IMR-90 (cell line): ENCODE measurements at regions not wholly inside any gene's neighbourhood (a gene's known extent, or its start where the extent isn't known, plus 50 kb on each side); places are given as distances from the start of the nearest gene placed in this dataset.

Source experiments
- ATAC-seq: fragments of 200-7000 bp; cut with Tn5 transposase; 2 replicates; pipeline ENCODE4 v1.9.1; 2020; ENCODE audit warnings: low read depth, mild to moderate bottlenecking, moderate library complexity
- BruUV-seq: library from RNA; stranded (reverse); fragments of 400-500 nt; replicated peaks from 2 replicates; lab custom pipeline; 2021; lab: Mats Ljungman, UMichigan
- CTCF ChIA-PET: fragments of 300-600 bp; formaldehyde crosslinking; extraction: SDS; loops from one replicate; lab custom pipeline; 2021; ENCODE audit warnings: antibody characterized with exemption; lab: Yijun Ruan, JAX
- POLR2A ChIA-PET: fragments of 300-600 bp; sonication (Branson Sonifier 250); formaldehyde crosslinking; loops from one replicate; lab custom pipeline; 2022; ENCODE audit warnings: antibody characterized with exemption; ENCODE audit not compliant: unreplicated experiment; lab: Charles Lee
- DNase-seq: peaks from one replicate; pipeline ENCODE4 v3.0.0; 2013
- H2AFZ ChIP-seq: replicated peaks from 2 replicates; pipeline ENCODE3; 2013; ENCODE audit warnings: low read length, mild to moderate bottlenecking; ENCODE audit not compliant: poor library complexity
- H2AK5ac ChIP-seq: 2 replicates; pipeline ENCODE4 v1.6.1; 2013; ENCODE audit warnings: low read depth, low read length, inconsistent platforms
- H2AK9ac ChIP-seq: replicated peaks from 2 replicates; pipeline ENCODE3; 2013; ENCODE audit warnings: mild to moderate bottlenecking, low read depth, low read length, moderate library complexity; ENCODE audit not compliant: poor library complexity
- H2BK120ac ChIP-seq: 2 replicates; pipeline ENCODE4 v1.6.1; 2013; ENCODE audit warnings: low read depth, low read length, inconsistent platforms
- H2BK15ac ChIP-seq: 3 replicates; pipeline ENCODE4 v1.6.1; 2013; ENCODE audit warnings: low read depth, low read length, inconsistent platforms
- H2BK20ac ChIP-seq: 2 replicates; pipeline ENCODE4 v1.6.1; 2013; ENCODE audit warnings: low read depth, mild to moderate bottlenecking, inconsistent platforms, low read length, moderate library complexity
- H2BK5ac ChIP-seq: 2 replicates; pipeline ENCODE4 v1.6.1; 2013; ENCODE audit warnings: mild to moderate bottlenecking, low read depth, low read length, inconsistent platforms; ENCODE audit not compliant: poor library complexity, severe bottlenecking
- H3K14ac ChIP-seq: replicated peaks from 2 replicates; pipeline ENCODE4 v1.6.1; 2013; ENCODE audit warnings: low read depth, low read length, inconsistent platforms
- H3K18ac ChIP-seq: 2 replicates; pipeline ENCODE4 v1.6.1; 2013; ENCODE audit warnings: low read depth, low read length, control low read depth
- H3K23ac ChIP-seq: 2 replicates; pipeline ENCODE4 v1.6.1; 2013; ENCODE audit warnings: low read depth, low read length, inconsistent platforms
- H3K27ac ChIP-seq: 2 replicates; pipeline ENCODE4 v1.5.1; 2013; ENCODE audit warnings: mild to moderate bottlenecking, control low read depth, low read length; ENCODE audit not compliant: insufficient read depth
- H3K27me3 ChIP-seq: 2 replicates; pipeline ENCODE4 v1.6.1; 2013; ENCODE audit warnings: low read length; ENCODE audit not compliant: control insufficient read depth, insufficient read depth
- H3K36me3 ChIP-seq: 2 replicates; pipeline ENCODE4 v1.6.1; 2013; ENCODE audit warnings: low read length, mixed read lengths; ENCODE audit not compliant: control insufficient read depth, insufficient read depth
- H3K4ac ChIP-seq: 2 replicates; pipeline ENCODE4 v1.6.1; 2013; ENCODE audit warnings: low read depth, low read length, inconsistent platforms
- H3K4me1 ChIP-seq: 2 replicates; pipeline ENCODE4 v1.6.1; 2013; ENCODE audit warnings: low read length, mixed read lengths; ENCODE audit not compliant: control insufficient read depth, insufficient read depth
- H3K4me2 ChIP-seq: 2 replicates; pipeline ENCODE4 v1.6.1; 2013; ENCODE audit warnings: low read depth, mild to moderate bottlenecking, control low read depth, low read length, moderate library complexity
- H3K4me3 ChIP-seq: 2 replicates; pipeline ENCODE4 v1.5.1; 2013; ENCODE audit warnings: low read depth, mild to moderate bottlenecking, control low read depth, low read length, moderate library complexity; ENCODE audit not compliant: insufficient read depth
- H3K56ac ChIP-seq: 2 replicates; pipeline ENCODE4 v1.6.1; 2013; ENCODE audit warnings: low read length, inconsistent platforms; ENCODE audit not compliant: insufficient read depth; ENCODE audit errors: extremely low read depth
- H3K79me1 ChIP-seq, 2 experiments: 2 replicates each; pipeline ENCODE4 v1.6.1; 2013; ENCODE audit warnings: low read length in 2 of 2, inconsistent platforms in 1 of 2, low read depth in 1 of 2
- H3K9ac ChIP-seq: 2 replicates; pipeline ENCODE4 v1.6.1; 2013; ENCODE audit warnings: low read depth, low read length, control low read depth
- H3K9me1 ChIP-seq: 2 replicates; pipeline ENCODE4 v1.6.1; 2013; ENCODE audit warnings: low read length, inconsistent platforms; ENCODE audit not compliant: insufficient read depth
- H3K9me3 ChIP-seq: 2 replicates; pipeline ENCODE4 v1.6.1; 2013; ENCODE audit warnings: low read length; ENCODE audit not compliant: control insufficient read depth, insufficient read depth
- H4K20me1 ChIP-seq: 2 replicates; pipeline ENCODE4 v1.6.1; 2013; ENCODE audit warnings: low read length, inconsistent platforms; ENCODE audit not compliant: insufficient read depth
- H4K5ac ChIP-seq: 2 replicates; pipeline ENCODE4 v1.6.1; 2013; ENCODE audit warnings: mild to moderate bottlenecking, low read depth, low read length, control low read depth
- H4K8ac ChIP-seq, 2 experiments: 2 replicates each; pipeline ENCODE4 v1.6.1; 2013; ENCODE audit warnings: low read depth in 2 of 2, low read length in 2 of 2, control low read depth in 1 of 2, inconsistent platforms in 1 of 2
- H4K91ac ChIP-seq: 2 replicates; pipeline ENCODE4 v1.6.1; 2013; ENCODE audit warnings: low read depth, low read length, inconsistent platforms; ENCODE audit not compliant: insufficient read depth
- BHLHE40 ChIP-seq: fragments of 150-350 bp; IDR thresholded peaks from 2 replicates; pipeline ENCODE4 v1.6.1; 2016; ENCODE audit warnings: mild to moderate bottlenecking, low read depth, low read length
- CEBPB ChIP-seq: IDR thresholded peaks from 2 replicates; pipeline ENCODE4 v1.6.1; 2012; ENCODE audit warnings: low read depth, low read length, improper control_type of control experiment
- FOS ChIP-seq: fragments of 150-350 bp; IDR thresholded peaks from 2 replicates; pipeline ENCODE4 v1.6.1; 2016; ENCODE audit warnings: low read depth, low read length
- RFX5 ChIP-seq: IDR thresholded peaks from 2 replicates; pipeline ENCODE4 v1.8.0; 2012; ENCODE audit warnings: low read depth, mild to moderate bottlenecking, low read length, moderate library complexity
- WGBS, 2 experiments: methylation state at CpG; one replicate each; pipeline versions ENCODE4 v1.1.5 to v1.1.7; 2013; ENCODE audit warnings: missing lambda C conversion rate in 2 of 2; ENCODE audit not compliant: insufficient read length in 1 of 2; ENCODE audit errors: extremely low coverage in 2 of 2; 5-methylcytosine and 5-hydroxymethylcytosine counted together
- dilution Hi-C: fragments of 300-500 bp; cut with HindIII; formaldehyde crosslinking; loops from one replicate; pipeline ENCODE4 v1.14.3; 2018; ENCODE audit warnings: low sequenced_read_pairs; ENCODE audit not compliant: unreplicated experiment
- in situ Hi-C: fragments of 300-500 bp; cut with MboI; formaldehyde crosslinking; loops from 3 replicates; pipeline ENCODE4 v1.14.3; 2019; ENCODE audit warnings: low sequenced_read_pairs, inconsistent platforms, mixed read lengths
- intact Hi-C: fragments of 100-400 bp; cut with micrococcal nuclease; formaldehyde crosslinking; loops from 2 replicates; pipeline ENCODE4 v1.10.0; 2022
- TF ChIP-seq, protein P1 (sequence below): conservative IDR thresholded peaks from 2 replicates; pipeline ENCODE4 v1.5.1; 2012; ENCODE audit warnings: mild to moderate bottlenecking, low read depth, low read length, improper control_type of control experiment
- TF ChIP-seq, protein P2 (sequence below): fragments of 150-350 bp; IDR thresholded peaks from 2 replicates; pipeline ENCODE4 v1.6.1; 2017; ENCODE audit warnings: mild to moderate bottlenecking, antibody characterized with exemption, low read length, low read depth

DNA sequence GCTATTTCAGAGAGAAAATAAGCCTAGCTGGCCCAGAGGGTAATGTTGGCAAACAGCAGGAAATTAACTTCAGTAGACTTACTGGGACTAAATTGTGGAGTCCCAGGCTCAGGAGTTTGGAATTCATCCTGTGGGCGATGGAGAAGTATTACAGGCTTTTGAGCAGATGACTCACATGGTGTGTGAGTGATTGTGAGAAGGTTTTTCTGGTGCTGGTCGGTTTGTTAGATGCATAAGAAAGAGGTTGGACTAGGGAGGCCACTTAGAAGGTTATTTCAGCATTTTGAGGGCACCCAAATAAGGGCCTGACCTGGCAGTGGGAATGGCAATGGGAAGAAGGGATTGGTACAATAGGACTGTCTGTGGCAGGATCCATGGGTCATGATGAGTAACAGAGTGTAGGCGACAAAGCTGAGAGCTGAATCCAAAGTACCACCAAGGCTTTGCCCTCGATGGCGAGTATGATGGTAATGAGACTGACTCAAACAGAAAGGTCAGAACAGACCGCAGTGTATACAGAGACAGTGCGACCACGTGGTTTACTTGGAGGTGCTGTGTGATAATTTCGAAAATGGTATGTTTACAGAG, 69.2 kb upstream of the KIF26B start:
- Histone ChIP-seq H3K23ac (peak overlapping the region; percentile 82), H3K4me1 (peaks cover 12% of the 10 kb centered on the region), H3K4ac (peak overlapping the region; percentile 89), H3K27ac (peak overlapping the region; percentile 85), H4K5ac (peak overlapping the region; percentile 5; the same call in 1 of the 2 replicates), H3K27me3 (no peaks in the 10 kb centered on the region), H3K36me3 (no peaks in the 10 kb centered on the region), H3K79me1 (no peaks in the 10 kb centered on the region), H2BK120ac (peak overlapping the region; percentile 97), H3K9ac (no peak overlapping the region; the same call in 1 of the 2 replicates), H3K4me3 (no peak overlapping the region), H4K20me1 (peaks cover 4% of the 10 kb centered on the region; the same call in 1 of the 2 replicates), H3K4me2 (peak overlapping the region; percentile 43), H4K8ac (peak overlapping the region; percentile 49 to 80), H3K9me3 (no peaks in the 10 kb centered on the region), H2BK20ac (peak overlapping the region; percentile 96), H3K9me1 (peaks cover 10% of the 10 kb centered on the region), H3K14ac (peak overlapping the region; percentile 75), H3K18ac (peak overlapping the region; percentile 39), H2BK15ac (peak overlapping the region; percentile 87; the same call in 2 of the 3 replicates), H2AFZ (peak overlapping the region; percentile 56), H2AK9ac (no peak overlapping the region), H2AK5ac (peak overlapping the region; percentile 96), H3K56ac (peak overlapping the region; percentile 72), H4K91ac (peak overlapping the region; percentile 88), H2BK5ac (peak overlapping the region; percentile 79)
- no TSS peak for BruUV-seq
- peak; percentile 97 for DNase-seq
- intact Hi-C loops = loop anchor here (2.0 kb wide), 1 partner anchor 69 kb away; the partner anchor contains the start of gene KIF26B
- in situ Hi-C loops = loop anchor here (10.0 kb wide), 1 partner anchor 919 kb away; no protein-coding TSS in a partner anchor
- ChIA-PET POLR2A (interaction anchor here (0.6 kb wide), 1 partner anchor 69 kb away, joined by 3 read pairs; the partner anchor contains the start of gene KIF26B), CTCF (no interaction called here)
- 20% methylated on average over 4 of the region's 9 CpGs; no CpG with 5 or more reads in 1 of the 2 experiments for WGBS, 2 experiments
- dilution Hi-C loops = no loop called here
- peak; percentile 91 for ATAC-seq
- no peak for TF ChIP-seq RFX5
- TF ChIP-seq, protein P1, sequence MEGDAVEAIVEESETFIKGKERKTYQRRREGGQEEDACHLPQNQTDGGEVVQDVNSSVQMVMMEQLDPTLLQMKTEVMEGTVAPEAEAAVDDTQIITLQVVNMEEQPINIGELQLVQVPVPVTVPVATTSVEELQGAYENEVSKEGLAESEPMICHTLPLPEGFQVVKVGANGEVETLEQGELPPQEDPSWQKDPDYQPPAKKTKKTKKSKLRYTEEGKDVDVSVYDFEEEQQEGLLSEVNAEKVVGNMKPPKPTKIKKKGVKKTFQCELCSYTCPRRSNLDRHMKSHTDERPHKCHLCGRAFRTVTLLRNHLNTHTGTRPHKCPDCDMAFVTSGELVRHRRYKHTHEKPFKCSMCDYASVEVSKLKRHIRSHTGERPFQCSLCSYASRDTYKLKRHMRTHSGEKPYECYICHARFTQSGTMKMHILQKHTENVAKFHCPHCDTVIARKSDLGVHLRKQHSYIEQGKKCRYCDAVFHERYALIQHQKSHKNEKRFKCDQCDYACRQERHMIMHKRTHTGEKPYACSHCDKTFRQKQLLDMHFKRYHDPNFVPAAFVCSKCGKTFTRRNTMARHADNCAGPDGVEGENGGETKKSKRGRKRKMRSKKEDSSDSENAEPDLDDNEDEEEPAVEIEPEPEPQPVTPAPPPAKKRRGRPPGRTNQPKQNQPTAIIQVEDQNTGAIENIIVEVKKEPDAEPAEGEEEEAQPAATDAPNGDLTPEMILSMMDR = peak; percentile 11; the same call in 1 of the 2 replicates
- peak; percentile 49 for TF ChIP-seq CEBPB
- no peak for TF ChIP-seq BHLHE40
- peak; percentile 79 for TF ChIP-seq FOS
- TF ChIP-seq, protein P2, sequence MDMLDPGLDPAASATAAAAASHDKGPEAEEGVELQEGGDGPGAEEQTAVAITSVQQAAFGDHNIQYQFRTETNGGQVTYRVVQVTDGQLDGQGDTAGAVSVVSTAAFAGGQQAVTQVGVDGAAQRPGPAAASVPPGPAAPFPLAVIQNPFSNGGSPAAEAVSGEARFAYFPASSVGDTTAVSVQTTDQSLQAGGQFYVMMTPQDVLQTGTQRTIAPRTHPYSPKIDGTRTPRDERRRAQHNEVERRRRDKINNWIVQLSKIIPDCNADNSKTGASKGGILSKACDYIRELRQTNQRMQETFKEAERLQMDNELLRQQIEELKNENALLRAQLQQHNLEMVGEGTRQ = peak; percentile 82
